ENCODE measurements at regions not wholly inside any gene's neighbourhood (a gene's known extent, or its start where the extent isn't known, plus 50 kb on each side); places are given as distances from the start of the nearest gene placed in this dataset.

GRCh38 chr18:37975446-37975845 is 409.8 kb upstream of the CELF4 start:
- H3K4me3 ChIP-seq (ENCODE audit: low read depth in 1 of 3, low read length in 3 of 3) = no peak overlapping the region
- H3K4me1 ChIP-seq (ENCODE audit: control insufficient read depth in 4 of 4, insufficient read depth in 4 of 4, low read length in 3 of 4) = no peaks in the 10 kb centered on the region
- H3K9me3 ChIP-seq (ENCODE audit: control insufficient read depth in 4 of 4, low read length in 3 of 4) = no peaks in the 10 kb centered on the region
- H3K9ac ChIP-seq (ENCODE audit: low read depth in 1 of 2, low read length in 2 of 2) = no peak overlapping the region
- no peaks in the 10 kb centered on the region for H3K36me3 ChIP-seq (ENCODE audit: control insufficient read depth in 4 of 4, insufficient read depth in 3 of 4, low read depth in 1 of 4, low read length in 3 of 4)
- TF ChIP-seq GABPA (IDR thresholded peaks at IDR 0.05 in 1 of 2, conservative IDR thresholded peaks at IDR 0.05 in 1 of 2) = no peak
- no peak for TF ChIP-seq TAF1 (conservative IDR thresholded peaks at IDR 0.05)
- TF ChIP-seq FOXA2 (IDR thresholded peaks at IDR 0.05) = no peak
- TF ChIP-seq RAD21 (IDR thresholded peaks at IDR 0.05) = no peak
- no peak for TF ChIP-seq NR2F2 (IDR thresholded peaks at IDR 0.05)
- no peak for TF ChIP-seq SP1 (IDR thresholded peaks at IDR 0.05)
- TF ChIP-seq, protein P1, sequence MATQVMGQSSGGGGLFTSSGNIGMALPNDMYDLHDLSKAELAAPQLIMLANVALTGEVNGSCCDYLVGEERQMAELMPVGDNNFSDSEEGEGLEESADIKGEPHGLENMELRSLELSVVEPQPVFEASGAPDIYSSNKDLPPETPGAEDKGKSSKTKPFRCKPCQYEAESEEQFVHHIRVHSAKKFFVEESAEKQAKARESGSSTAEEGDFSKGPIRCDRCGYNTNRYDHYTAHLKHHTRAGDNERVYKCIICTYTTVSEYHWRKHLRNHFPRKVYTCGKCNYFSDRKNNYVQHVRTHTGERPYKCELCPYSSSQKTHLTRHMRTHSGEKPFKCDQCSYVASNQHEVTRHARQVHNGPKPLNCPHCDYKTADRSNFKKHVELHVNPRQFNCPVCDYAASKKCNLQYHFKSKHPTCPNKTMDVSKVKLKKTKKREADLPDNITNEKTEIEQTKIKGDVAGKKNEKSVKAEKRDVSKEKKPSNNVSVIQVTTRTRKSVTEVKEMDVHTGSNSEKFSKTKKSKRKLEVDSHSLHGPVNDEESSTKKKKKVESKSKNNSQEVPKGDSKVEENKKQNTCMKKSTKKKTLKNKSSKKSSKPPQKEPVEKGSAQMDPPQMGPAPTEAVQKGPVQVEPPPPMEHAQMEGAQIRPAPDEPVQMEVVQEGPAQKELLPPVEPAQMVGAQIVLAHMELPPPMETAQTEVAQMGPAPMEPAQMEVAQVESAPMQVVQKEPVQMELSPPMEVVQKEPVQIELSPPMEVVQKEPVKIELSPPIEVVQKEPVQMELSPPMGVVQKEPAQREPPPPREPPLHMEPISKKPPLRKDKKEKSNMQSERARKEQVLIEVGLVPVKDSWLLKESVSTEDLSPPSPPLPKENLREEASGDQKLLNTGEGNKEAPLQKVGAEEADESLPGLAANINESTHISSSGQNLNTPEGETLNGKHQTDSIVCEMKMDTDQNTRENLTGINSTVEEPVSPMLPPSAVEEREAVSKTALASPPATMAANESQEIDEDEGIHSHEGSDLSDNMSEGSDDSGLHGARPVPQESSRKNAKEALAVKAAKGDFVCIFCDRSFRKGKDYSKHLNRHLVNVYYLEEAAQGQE (IDR thresholded peaks at IDR 0.05) = no peak
- no peak for TF ChIP-seq MAX (IDR thresholded peaks at IDR 0.05)
- TF ChIP-seq HNF4A (conservative IDR thresholded peaks at IDR 0.05) = no peak
- TF ChIP-seq JUND (IDR thresholded peaks at IDR 0.05) = no peak
- no peak for TF ChIP-seq CTCF (IDR thresholded peaks at IDR 0.05; ENCODE audit: low read depth, low read length, missing input control)
- TF ChIP-seq RXRA (IDR thresholded peaks at IDR 0.05) = no peak
- TF ChIP-seq EGR1 (IDR thresholded peaks at IDR 0.05; ENCODE audit: low read depth in 2 of 2) = no peak
- H3K27me3 ChIP-seq (ENCODE audit: control insufficient read depth in 4 of 4, insufficient read depth in 4 of 4, low read length in 3 of 4) = no peaks in the 10 kb centered on the region
- no peak for DNase-seq (ENCODE audit: low spot score)
- WGBS = 68% methylated on average over 1 of the region's 1 CpG
- H3K27ac ChIP-seq (ENCODE audit: low read depth in 1 of 2, low read length in 2 of 2) = no peak overlapping the region

DNA sequence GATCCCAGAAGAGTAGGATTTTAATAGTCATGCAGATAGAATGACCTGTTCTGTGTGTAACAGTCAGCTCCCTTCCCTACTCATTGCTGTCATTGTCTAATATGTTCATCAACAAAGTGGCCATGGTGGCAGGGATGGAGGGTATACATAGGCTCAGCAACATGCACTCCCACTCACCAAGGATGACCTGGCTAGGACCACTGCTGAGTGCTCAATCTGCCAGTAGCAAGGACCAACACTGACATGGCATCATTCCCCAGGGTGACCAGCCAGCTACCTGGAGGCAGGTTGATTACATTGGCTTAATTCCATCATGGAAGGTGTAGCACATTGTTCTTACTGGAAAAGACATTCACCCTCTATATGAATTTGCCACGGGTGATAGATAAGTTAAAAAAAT is 401.7 kb upstream of the CELF4 start:
- Histone ChIP-seq H3K27ac (ENCODE audit: low read depth in 1 of 2, low read length in 2 of 2) (no peak overlapping the region), H3K9me3 (ENCODE audit: control insufficient read depth in 4 of 4, low read length in 3 of 4) (no peaks in the 10 kb centered on the region), H3K36me3 (ENCODE audit: control insufficient read depth in 4 of 4, insufficient read depth in 3 of 4, low read depth in 1 of 4, low read length in 3 of 4) (no peaks in the 10 kb centered on the region), H3K4me3 (ENCODE audit: low read depth in 1 of 3, low read length in 3 of 3) (no peak overlapping the region), H3K9ac (ENCODE audit: low read depth in 1 of 2, low read length in 2 of 2) (no peak overlapping the region), H3K4me1 (ENCODE audit: control insufficient read depth in 4 of 4, insufficient read depth in 4 of 4, low read length in 3 of 4) (no peaks in the 10 kb centered on the region), H3K27me3 (ENCODE audit: control insufficient read depth in 4 of 4, insufficient read depth in 4 of 4, low read length in 3 of 4) (peaks cover 0 to 2% (median 0%) of the 10 kb centered on the region in 4 donors)
- no peak for TF ChIP-seq HNF4G (IDR thresholded peaks at IDR 0.05)
- no peak for TF ChIP-seq MAX (IDR thresholded peaks at IDR 0.05)
- no peak for TF ChIP-seq FOXA2 (IDR thresholded peaks at IDR 0.05)
- no peak for TF ChIP-seq GABPA (IDR thresholded peaks at IDR 0.05 in 1 of 2, conservative IDR thresholded peaks at IDR 0.05 in 1 of 2)
- no peak for TF ChIP-seq EGR1 (IDR thresholded peaks at IDR 0.05; ENCODE audit: low read depth in 2 of 2)
- TF ChIP-seq SP1 (IDR thresholded peaks at IDR 0.05) = no peak
- TF ChIP-seq, protein P1 (IDR thresholded peaks at IDR 0.05) = no peak
- no peak for TF ChIP-seq TAF1 (conservative IDR thresholded peaks at IDR 0.05)
- TF ChIP-seq JUND (IDR thresholded peaks at IDR 0.05) = no peak
- TF ChIP-seq, protein P2, sequence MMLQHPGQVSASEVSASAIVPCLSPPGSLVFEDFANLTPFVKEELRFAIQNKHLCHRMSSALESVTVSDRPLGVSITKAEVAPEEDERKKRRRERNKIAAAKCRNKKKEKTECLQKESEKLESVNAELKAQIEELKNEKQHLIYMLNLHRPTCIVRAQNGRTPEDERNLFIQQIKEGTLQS (IDR thresholded peaks at IDR 0.05) = no peak
- TF ChIP-seq NR2F2 (IDR thresholded peaks at IDR 0.05) = no peak
- TF ChIP-seq RAD21 (IDR thresholded peaks at IDR 0.05) = no peak
- TF ChIP-seq FOXA1 (IDR thresholded peaks at IDR 0.05) = no peak
- 54% methylated on average over 1 of the region's 1 CpG for WGBS
- no peak for DNase-seq (ENCODE audit: low spot score)

All from liver (tissue), 8 donors.